ENCODE measurements at regions not wholly inside any gene's neighbourhood (a gene's known extent, or its start where the extent isn't known, plus 50 kb on each side); places are given as distances from the start of the nearest gene placed in this dataset.

DNA sequence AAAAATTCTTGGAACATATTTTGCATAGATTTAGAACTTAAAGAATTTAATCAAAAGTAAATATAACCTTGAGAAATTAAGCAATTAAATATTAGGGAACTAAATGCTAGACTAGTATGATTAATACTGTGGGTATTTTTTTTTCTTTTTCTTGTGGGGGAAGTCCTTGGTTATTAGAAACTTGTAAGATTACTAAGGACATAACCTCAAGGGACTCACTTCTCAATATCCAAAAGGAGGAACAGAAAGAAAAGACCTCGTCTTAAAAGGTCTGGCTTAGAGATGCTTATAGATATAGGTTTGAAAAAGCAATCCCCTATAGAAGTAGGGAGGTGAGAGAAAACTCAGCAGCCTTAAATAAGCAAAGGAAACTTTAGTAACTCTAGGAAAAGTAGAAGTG is 368.5 kb downstream of the INSC start:
- ChIA-PET CTCF (ENCODE audit: low intra/inter-chr PET ratio, low total read pairs) (no interaction called here), POLR2A (no interaction called here)
- Histone ChIP-seq H2AFZ (ENCODE audit: low read length) (no peak overlapping the region), H3K4me1 (ENCODE audit: insufficient read depth, low read length) (no peaks in the 10 kb centered on the region), H3K27ac (ENCODE audit: extremely low read length, insufficient read depth, low read length) (no peak overlapping the region), H3K36me3 (replicated peaks in 1 of 2; ENCODE audit: control insufficient read depth in 1 of 2, insufficient read depth in 2 of 2, low read length in 2 of 2) (no peaks in the 10 kb centered on the region), H3K27me3 (ENCODE audit: control insufficient read depth in 1 of 2, insufficient read depth in 2 of 2, low read length in 2 of 2) (no peaks in the 10 kb centered on the region), H3K9me3 (ENCODE audit: low read length) (no peaks in the 10 kb centered on the region), H3K4me3 (replicated peaks in 1 of 3; ENCODE audit: insufficient read depth in 1 of 3, low read depth in 2 of 3, low read length in 3 of 3) (no peak overlapping the region), H4K20me1 (ENCODE audit: insufficient read depth, low read length) (no peaks in the 10 kb centered on the region), H3K4me2 (ENCODE audit: low read depth, low read length) (no peak overlapping the region), H3K79me2 (ENCODE audit: insufficient read depth, low read length) (no peaks in the 10 kb centered on the region), H3K9ac (ENCODE audit: insufficient read depth, low read depth, low read length) (no peak overlapping the region)
- TF ChIP-seq, protein P1, sequence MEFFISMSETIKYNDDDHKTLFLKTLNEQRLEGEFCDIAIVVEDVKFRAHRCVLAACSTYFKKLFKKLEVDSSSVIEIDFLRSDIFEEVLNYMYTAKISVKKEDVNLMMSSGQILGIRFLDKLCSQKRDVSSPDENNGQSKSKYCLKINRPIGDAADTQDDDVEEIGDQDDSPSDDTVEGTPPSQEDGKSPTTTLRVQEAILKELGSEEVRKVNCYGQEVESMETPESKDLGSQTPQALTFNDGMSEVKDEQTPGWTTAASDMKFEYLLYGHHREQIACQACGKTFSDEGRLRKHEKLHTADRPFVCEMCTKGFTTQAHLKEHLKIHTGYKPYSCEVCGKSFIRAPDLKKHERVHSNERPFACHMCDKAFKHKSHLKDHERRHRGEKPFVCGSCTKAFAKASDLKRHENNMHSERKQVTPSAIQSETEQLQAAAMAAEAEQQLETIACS (CRISPR knock-in tag; IDR thresholded peaks at IDR 0.05) = no peak
- no peak for TF ChIP-seq TGIF2 (CRISPR knock-in tag; IDR thresholded peaks at IDR 0.05)
- no peak for TF ChIP-seq ZNF747 (CRISPR knock-in tag; IDR thresholded peaks at IDR 0.05; ENCODE audit: borderline replicate concordance)
- TF ChIP-seq SALL2 (CRISPR knock-in tag; IDR thresholded peaks at IDR 0.05) = no peak
- TF ChIP-seq FOXP1 (IDR thresholded peaks at IDR 0.05) = no peak
- no peak for TF ChIP-seq FOXP1 (CRISPR knock-in tag; IDR thresholded peaks at IDR 0.05)
- no peak for TF ChIP-seq CREM (IDR thresholded peaks at IDR 0.05)
- no peak for TF ChIP-seq CREM (CRISPR knock-in tag; IDR thresholded peaks at IDR 0.05)
- ATAC-seq (no peak), FAIRE-seq (no peak), DNase-seq (ENCODE audit: low spot score) (no peak)
- 10% methylated on average over 1 of the region's 1 CpG for WGBS (ENCODE audit: low lambda C conversion rate)
- no TSS peak for BruUV-seq (replicated peaks)
- in situ Hi-C loops (cut with HindIII; ENCODE audit: extremely low pct_ligation_motif_present, low pct_unique_long_range_greater_than_20kb) = no loop called here
- intact Hi-C loops (cut with micrococcal nuclease; ENCODE audit: unreplicated experiment) = no loop called here

DNA sequence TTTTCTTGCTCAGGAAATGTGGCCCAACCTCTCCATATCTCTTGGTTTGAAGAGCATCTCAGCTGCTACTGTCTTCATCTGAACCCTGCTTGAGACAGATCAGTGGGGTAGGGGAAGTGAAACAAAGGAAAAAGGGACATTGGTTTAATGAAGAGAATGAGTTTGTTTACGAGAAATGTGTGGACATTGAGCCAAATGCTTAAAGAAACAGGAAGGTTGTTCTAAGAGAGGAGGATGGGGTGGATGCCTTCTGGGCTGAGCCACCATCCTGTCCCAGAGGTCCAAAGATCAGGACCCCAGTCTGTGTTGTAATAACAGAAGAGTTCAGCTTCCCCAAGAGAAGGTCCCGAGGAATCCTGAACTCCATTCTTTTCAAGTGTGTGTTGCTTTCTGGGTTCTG is 369.7 kb downstream of the INSC start:
- Histone ChIP-seq H3K4me2 (ENCODE audit: low read depth, low read length) (no peak overlapping the region), H3K27me3 (ENCODE audit: control insufficient read depth in 1 of 2, insufficient read depth in 2 of 2, low read length in 2 of 2) (no peaks in the 10 kb centered on the region), H3K27ac (ENCODE audit: extremely low read length, insufficient read depth, low read length) (no peak overlapping the region), H4K20me1 (ENCODE audit: insufficient read depth, low read length) (no peaks in the 10 kb centered on the region), H3K9me3 (ENCODE audit: low read length) (no peaks in the 10 kb centered on the region), H2AFZ (ENCODE audit: low read length) (no peak overlapping the region), H3K36me3 (replicated peaks in 1 of 2; ENCODE audit: control insufficient read depth in 1 of 2, insufficient read depth in 2 of 2, low read length in 2 of 2) (no peaks in the 10 kb centered on the region), H3K4me3 (replicated peaks in 1 of 3; ENCODE audit: insufficient read depth in 1 of 3, low read depth in 2 of 3, low read length in 3 of 3) (no peak overlapping the region), H3K79me2 (ENCODE audit: insufficient read depth, low read length) (no peaks in the 10 kb centered on the region), H3K9ac (ENCODE audit: insufficient read depth, low read depth, low read length) (no peak overlapping the region), H3K4me1 (ENCODE audit: insufficient read depth, low read length) (no peaks in the 10 kb centered on the region)
- ChIA-PET CTCF (ENCODE audit: low intra/inter-chr PET ratio, low total read pairs) (no interaction called here), POLR2A (no interaction called here)
- no TSS peak for BruUV-seq (replicated peaks)
- ATAC-seq (no peak), FAIRE-seq (no peak), DNase-seq (ENCODE audit: low spot score) (no peak)
- intact Hi-C loops (cut with micrococcal nuclease; ENCODE audit: unreplicated experiment) (no loop called here), in situ Hi-C loops (cut with HindIII; ENCODE audit: extremely low pct_ligation_motif_present, low pct_unique_long_range_greater_than_20kb) (no loop called here)
- TF ChIP-seq ZNF343 (CRISPR knock-in tag; IDR thresholded peaks at IDR 0.05) (no peak), PRPF4 (IDR thresholded peaks at IDR 0.05; ENCODE audit: low read depth, low read length, poor library complexity, severe bottlenecking) (no peak), NBN (conservative IDR thresholded peaks at IDR 0.05) (no peak), TMF1 (CRISPR knock-in tag; IDR thresholded peaks at IDR 0.05; ENCODE audit: low read depth) (no peak), CBX1 (IDR thresholded peaks at IDR 0.05; ENCODE audit: low read depth) (no peak), GABPB1 (CRISPR knock-in tag; IDR thresholded peaks at IDR 0.05) (no peak), NR2F1 (CRISPR knock-in tag; IDR thresholded peaks at IDR 0.05) (no peak)
- 41% methylated on average over 2 of the region's 2 CpGs for WGBS (ENCODE audit: low lambda C conversion rate)
